HEK293T (cell line): ENCODE measurements at regions not wholly inside any gene's neighbourhood (a gene's known extent, or its start where the extent isn't known, plus 50 kb on each side); places are given as distances from the start of the nearest gene placed in this dataset.

Source experiments
- BHLHE40 ChIP-seq: fragments of 450-650 bp; IDR thresholded peaks from 2 replicates; pipeline ENCODE4 v1.6.1; 2016; ENCODE audit warnings: mild to moderate bottlenecking, moderate library complexity, borderline replicate concordance
- ELF4 ChIP-seq: fragments of 450-650 bp; IDR thresholded peaks from 2 replicates; pipeline ENCODE4 v1.6.1; 2017; ENCODE audit warnings: antibody characterized with exemption
- FOXK2 ChIP-seq: fragments of 450-650 bp; IDR thresholded peaks from 2 replicates; pipeline ENCODE4 v1.6.1; 2016; ENCODE audit warnings: mild to moderate bottlenecking
- FOXM1 ChIP-seq: fragments of 450-650 bp; IDR thresholded peaks from 2 replicates; pipeline ENCODE4 v1.6.1; 2017; ENCODE audit warnings: mild to moderate bottlenecking, borderline replicate concordance
- HDGF ChIP-seq: fragments of 450-650 bp; IDR thresholded peaks from 2 replicates; pipeline ENCODE4 v1.6.1; 2017; ENCODE audit warnings: antibody characterized with exemption, borderline replicate concordance
- L3MBTL2 ChIP-seq: fragments of 450-650 bp; conservative IDR thresholded peaks from 2 replicates; pipeline ENCODE4 v1.6.1; 2016; ENCODE audit warnings: mild to moderate bottlenecking
- NFRKB ChIP-seq: fragments of 450-650 bp; IDR thresholded peaks from 2 replicates; pipeline ENCODE4 v1.6.1; 2016; ENCODE audit warnings: mild to moderate bottlenecking, moderate library complexity
- SP1 ChIP-seq: fragments of 450-650 bp; IDR thresholded peaks from 2 replicates; pipeline ENCODE4 v1.6.1; 2017
- SUZ12 ChIP-seq: fragments of 450-650 bp; IDR thresholded peaks from 2 replicates; pipeline ENCODE4 v1.6.1; 2016; ENCODE audit warnings: mild to moderate bottlenecking
- TARDBP ChIP-seq: fragments of 450-650 bp; IDR thresholded peaks from 2 replicates; pipeline ENCODE4 v1.6.1; 2016
- TF ChIP-seq, protein P1 (sequence below): fragments of 450-650 bp; IDR thresholded peaks from 2 replicates; pipeline ENCODE4 v1.6.1; 2016

GRCh38 chr22:48146426-48146825 lies 1384.0 kb downstream of the TBC1D22A start:
- TF ChIP-seq SP1: no peak
- no peak for TF ChIP-seq TARDBP
- no peak for TF ChIP-seq FOXM1
- no peak for TF ChIP-seq FOXK2
- TF ChIP-seq HDGF: no peak
- TF ChIP-seq NFRKB: no peak
- no peak for TF ChIP-seq SUZ12
- TF ChIP-seq, protein P1, sequence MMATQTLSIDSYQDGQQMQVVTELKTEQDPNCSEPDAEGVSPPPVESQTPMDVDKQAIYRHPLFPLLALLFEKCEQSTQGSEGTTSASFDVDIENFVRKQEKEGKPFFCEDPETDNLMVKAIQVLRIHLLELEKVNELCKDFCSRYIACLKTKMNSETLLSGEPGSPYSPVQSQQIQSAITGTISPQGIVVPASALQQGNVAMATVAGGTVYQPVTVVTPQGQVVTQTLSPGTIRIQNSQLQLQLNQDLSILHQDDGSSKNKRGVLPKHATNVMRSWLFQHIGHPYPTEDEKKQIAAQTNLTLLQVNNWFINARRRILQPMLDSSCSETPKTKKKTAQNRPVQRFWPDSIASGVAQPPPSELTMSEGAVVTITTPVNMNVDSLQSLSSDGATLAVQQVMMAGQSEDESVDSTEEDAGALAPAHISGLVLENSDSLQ: no peak
- TF ChIP-seq ELF4: no peak
- TF ChIP-seq BHLHE40: no peak
- no peak for TF ChIP-seq L3MBTL2
